Esophagus muscularis mucosa (tissue), 3 donors: ENCODE measurements at regions not wholly inside any gene's neighbourhood (a gene's known extent, or its start where the extent isn't known, plus 50 kb on each side); places are given as distances from the start of the nearest gene placed in this dataset.

ENCODE experiments used
- CTCF ChIP-seq, 3 experiments: fragments of 200-600 bp in 2 of 3; fragments of 450-650 bp in 1 of 3; sonication (generic) in 2 of 3; IDR thresholded peaks; one replicate each; pipeline ENCODE4 v1.5.1; 2017 to 2019; ENCODE audit warnings: antibody characterized with exemption in 3 of 3, mild to moderate bottlenecking in 2 of 3, moderate library complexity in 1 of 3
- POLR2AphosphoS5 ChIP-seq, 2 donors: sonication (generic); formaldehyde crosslinking; IDR thresholded peaks; one replicate each; pipeline ENCODE4 v1.6.1; 2017; ENCODE audit warnings: antibody characterized with exemption in 2 of 2

- TF ChIP-seq CTCF (IDR thresholded peaks at IDR 0.05) (no peak), POLR2AphosphoS5 (IDR thresholded peaks at IDR 0.05) (no peak)
Measured at GRCh38 chr11:96614846-96615245, 225.0 kb downstream of the JRKL start.
